GM21717 (cell line): ENCODE measurements at regions not wholly inside any gene's neighbourhood (a gene's known extent, or its start where the extent isn't known, plus 50 kb on each side); places are given as distances from the start of the nearest gene placed in this dataset.
"Not testable (repeated sequence)": the region's sequence is repeated elsewhere in the genome, so short reads cannot be mapped to it uniquely, and the experiment has no call there.

Experiments
- ATAC-seq: cut with Tn5 transposase; IDR thresholded peaks from one replicate; pipeline ENCODE4 v1.9.1; 2021; ENCODE audit warnings: mild to moderate bottlenecking, moderate library complexity; ENCODE audit not compliant: unreplicated experiment

DNA sequence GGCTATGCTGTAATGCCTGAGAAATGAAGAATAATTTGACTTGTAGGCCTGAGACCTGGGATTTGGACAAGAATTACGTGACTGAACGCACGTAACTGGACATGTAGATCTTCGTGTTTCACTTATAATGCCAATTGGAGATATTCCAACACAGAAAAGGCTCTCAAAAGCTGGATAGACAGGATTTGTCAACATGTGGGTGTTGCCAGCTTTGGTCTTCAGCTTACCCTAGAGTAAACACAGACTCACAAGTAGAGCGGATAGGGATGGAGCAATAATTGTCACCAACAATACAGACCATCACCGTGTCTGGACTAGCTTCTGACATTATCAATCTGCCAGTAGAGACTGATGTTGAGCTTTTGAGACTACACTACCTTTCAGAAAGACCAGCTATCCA lies 1511.0 kb upstream of the ADGRL3 start:
- ATAC-seq = no peak

DNA sequence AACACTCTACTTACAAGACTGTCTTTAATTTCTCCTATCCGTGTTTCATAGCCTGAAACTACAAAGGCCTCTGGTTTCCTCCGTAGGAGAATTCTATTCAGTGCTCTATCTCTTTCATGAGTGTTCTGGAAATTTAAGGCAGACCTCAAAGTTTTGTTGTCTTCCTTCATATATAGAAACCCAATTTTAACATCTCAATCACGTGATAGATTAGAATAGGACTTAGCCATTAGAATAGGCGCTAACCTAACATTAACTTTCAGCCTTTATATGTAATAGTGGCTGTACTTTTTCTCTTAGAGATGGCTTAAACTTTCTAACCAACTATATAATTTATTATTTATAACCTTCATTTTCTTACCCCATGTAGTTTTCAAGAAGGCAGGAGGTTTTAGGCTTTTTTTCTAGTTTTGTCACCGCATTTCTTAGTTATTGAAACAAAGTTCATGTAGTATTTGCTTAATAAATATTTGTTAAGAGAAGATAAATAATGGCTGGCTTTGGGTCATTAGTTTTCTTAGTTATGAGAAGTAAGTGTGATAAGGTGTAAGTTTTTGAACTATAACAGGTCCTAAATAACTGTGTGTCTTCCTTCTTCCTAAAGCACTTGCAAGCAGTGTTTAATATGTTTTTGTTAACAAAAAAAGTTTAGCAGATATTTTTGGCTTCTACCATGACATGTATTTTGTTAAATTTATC lies 1504.6 kb upstream of the ADGRL3 start:
- ATAC-seq = no peak

DNA sequence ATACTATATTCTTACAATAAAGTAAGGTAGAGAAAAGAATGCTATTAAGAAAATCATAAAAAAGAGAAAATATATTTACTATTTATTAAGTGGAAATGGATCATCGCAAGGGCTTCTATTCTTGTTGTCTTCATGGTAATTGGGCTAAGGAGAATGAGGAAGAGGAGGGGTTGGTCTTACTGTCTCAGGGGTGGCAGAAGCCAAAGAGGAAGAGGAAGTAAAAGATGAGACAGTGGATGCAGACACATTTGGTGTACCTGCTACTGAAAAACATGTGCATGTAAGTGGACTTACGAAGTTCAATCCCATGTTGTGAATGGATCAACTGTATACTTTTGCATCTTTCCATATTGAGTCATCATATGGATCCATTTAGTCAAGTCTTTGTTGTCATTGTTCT lies 1502.1 kb upstream of the ADGRL3 start:
- ATAC-seq = no peak

DNA sequence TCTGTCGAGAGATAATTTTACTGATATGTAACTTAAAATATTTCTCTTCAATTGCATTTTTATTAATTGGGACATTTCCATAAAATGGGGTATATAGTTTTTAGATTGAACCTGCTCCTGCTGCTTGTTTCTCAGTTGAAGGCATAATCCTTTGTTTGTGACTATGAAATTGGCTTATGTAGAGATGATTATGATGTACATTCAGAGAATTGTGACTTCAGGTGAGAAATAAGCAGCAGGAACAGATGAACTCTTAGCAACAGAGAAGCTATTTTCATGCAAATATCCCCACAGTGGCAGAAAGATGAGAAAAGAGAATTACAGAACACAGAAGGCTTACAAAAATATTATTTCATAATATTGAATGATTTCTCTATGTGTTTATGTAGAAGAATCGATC lies 1499.5 kb upstream of the ADGRL3 start:
- ATAC-seq = no peak

DNA sequence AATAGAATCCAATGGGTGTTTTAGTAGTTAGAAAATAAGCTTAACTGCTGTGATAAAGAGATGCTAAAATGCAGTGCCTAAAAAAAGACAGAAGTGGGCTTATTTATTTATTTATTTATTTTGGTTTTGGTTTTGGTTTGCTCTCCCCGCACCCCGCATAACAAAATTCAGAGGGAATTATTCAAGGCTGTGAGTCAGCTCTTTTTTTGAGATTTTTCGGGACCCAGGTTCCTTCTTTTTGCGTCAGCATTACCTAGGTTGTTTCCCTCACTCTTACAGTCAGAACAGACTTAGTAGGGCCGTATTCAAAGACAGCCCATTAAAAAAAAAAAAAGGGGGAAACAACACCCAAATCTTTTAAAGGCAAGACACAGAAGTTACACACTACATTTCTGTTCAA lies 1495.5 kb upstream of the ADGRL3 start:
- no peak for ATAC-seq

DNA sequence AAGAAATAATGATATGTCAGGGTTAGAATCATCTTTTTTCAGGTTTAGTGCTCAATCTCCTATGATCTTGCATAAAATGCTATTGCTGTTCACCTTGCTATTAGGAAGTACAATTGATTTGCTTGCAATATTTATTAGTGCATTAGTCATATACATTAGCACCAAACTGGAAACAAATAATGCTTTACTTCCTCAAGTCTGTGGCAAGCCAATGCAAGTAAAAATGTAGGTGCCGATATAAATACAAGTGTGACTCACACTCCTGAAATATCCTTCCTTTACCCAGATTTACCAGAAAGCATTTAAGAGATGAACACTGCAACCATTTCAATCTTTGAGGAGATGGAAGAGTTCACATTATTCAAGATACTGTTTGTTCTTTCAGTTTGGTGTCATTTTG lies 1487.7 kb upstream of the ADGRL3 start:
- ATAC-seq = no peak

DNA sequence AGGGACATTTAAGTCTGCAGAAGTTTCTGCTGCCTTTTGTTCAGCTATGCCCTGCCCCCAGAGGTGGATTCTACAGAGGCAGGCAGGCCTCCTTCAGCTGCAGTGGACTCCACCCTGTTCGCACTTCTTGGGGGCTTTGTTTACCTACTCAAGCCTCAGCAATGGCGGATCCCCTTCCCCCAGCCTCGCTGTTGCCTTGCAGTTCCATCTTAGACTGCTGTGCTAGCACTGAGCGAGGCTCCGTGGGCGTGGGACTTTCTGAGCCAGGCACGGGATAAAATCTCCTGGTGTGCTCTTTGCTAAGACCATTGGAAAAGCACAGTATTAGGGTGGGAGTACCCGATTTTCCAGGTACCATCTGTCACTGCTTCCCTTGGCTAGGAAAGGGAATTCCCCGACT lies 1475.8 kb upstream of the ADGRL3 start:
- not testable (repeated sequence) for ATAC-seq

DNA sequence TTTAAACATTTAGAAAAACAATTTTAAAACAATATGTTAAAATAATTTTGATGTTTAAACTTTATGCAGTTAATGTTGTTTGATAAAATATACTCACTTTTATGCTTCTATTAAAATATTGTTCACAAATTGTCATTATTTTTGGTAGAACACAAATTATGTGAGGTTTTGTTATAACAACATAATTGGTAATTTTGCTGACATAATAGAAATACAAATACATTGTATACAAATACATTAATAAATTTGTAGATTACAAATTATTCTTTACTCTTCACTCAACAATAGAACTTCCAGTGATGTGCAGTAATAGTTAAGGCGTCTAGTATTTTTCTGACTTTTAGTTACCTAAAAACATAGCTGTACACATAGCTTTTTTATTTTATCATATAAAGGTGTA lies 1472.4 kb upstream of the ADGRL3 start:
- no peak for ATAC-seq

DNA sequence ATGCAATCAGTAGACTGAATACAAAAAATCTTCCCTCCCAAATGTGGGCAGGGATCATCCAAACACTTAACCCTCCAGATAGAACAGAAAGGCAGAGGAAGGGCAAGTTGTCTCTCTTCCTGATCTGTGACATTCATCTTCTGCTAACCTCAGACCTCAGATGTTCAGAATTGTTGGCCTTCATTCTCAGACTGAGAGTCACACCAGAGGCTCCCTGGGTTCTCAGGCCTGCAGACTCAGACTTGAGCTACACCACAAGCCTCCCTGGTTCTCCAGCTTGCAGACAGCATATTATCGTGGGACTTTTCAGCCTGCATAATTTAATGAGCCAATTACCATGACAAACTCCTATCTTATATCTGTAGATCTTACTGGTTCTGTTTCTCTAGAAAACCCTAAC lies 1471.6 kb upstream of the ADGRL3 start:
- ATAC-seq = no peak

DNA sequence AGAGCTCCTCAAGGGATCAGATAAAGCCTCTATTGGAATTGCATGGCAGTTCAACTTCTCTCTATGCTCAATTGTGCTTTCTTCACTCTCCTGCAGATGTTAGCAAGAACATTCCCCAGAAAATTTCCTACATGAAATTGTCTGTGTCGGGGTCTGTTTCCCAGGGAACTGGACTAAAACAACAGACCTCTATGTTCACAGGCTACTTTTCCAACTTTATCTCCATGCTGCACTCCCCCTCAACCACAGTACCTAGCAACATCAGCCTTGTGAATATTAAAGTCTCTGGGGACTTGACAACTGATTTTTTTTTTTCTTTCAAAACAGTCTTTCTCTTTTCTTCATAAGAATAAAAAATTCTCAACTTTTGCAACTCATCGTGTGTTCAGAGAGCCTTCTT lies 1470.8 kb upstream of the ADGRL3 start:
- no peak for ATAC-seq

DNA sequence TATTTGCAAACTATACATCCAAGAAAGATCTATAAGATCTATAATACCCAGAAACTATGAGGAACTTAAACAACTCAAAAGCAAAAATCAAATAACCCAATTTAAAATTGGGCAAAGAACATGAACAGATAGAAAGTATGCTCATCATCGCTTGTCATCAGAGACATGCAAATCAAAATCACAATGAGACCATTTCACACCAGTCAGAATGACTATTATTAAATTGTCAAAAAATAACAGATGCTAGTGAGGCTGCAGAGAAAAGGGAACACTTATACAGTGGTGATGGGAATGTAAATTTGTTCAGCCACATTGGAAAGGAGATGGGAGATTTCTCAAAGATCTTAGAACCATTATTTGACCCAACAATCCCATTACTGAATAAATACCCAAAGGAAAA lies 1451.7 kb upstream of the ADGRL3 start:
- ATAC-seq = no peak

DNA sequence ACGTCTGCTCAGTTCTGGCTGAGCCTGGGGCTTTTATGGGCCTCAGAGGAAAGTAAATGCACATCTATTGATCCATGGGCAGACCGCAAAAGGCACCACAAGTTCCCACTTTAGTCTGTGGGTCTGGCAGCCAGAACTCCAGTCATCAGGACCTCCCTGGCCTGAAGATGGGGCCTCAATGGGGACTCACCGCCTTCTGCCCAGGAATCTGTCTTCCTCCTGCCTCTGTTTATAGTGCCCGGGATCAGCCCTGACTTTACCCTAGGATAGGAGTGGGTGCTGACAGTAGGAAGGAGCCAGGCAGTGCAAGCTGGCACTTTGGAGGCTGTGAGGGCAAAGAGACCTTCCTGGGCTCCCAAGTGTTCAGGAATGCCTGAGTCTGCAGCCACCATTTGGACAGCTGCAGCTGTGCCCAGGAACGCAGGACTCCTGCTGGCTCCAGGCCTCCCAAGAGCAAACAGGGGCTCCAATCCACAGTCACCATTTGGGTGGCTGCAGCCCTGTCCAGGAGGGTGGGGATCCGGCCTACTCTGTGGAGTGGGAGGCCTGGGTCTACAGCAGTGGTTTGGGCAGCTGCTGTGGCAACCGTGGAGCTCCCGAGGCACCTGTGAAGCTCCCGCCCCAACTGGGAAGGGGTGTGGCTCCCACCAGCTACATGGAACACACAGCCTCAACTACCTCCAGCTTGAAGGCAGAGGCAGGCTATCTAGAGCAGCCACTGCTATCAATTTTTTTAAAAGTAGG lies 1440.9 kb upstream of the ADGRL3 start:
- no peak for ATAC-seq

DNA sequence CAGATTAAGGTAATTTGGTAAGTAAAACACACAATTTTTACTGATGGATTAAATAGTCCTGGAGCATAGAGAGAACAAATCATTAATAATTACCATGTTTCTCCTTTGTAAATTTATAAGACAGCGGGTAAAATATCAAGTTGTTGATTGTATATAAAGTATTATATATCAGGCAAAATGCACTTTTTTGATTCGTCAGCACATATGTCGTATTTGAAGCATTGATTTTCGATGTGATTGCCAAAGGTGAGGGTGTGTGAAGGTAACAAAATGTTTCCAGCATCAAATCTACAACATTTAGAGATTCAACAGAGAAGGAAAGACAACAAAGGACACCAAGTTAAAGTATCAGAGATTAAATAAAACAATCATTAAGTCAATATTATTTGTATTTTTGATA lies 1437.8 kb upstream of the ADGRL3 start:
- no peak for ATAC-seq

DNA sequence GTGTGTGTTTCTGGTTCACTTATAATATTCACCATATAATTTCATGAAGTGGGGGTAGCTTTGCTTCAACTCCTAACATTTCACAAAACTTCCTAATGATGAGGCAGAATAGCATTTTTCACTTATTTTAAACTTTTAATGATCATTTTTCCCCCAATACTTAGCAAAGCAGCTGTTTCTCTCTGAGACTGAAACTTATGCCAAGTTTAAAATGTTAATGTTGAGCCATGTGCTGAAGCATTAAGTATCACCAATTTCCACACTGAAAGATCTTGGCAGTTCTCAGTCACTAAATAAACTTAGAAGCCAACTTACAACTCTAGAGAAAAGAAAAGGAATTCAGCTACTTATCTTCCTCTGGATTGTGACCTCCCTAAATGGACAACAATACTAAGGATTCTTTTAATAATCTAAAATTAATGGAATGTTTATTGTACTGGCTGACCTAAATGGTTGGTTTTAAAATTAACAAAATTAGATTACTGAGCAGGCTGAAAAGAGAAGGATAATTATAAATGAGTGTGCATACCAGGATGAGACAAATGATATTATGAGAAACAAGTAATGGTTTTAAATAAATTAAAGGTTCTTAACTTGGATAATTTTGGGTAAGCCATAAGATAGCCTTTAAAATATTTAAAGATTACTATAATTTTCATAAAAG lies 1429.4 kb upstream of the ADGRL3 start:
- no peak for ATAC-seq

DNA sequence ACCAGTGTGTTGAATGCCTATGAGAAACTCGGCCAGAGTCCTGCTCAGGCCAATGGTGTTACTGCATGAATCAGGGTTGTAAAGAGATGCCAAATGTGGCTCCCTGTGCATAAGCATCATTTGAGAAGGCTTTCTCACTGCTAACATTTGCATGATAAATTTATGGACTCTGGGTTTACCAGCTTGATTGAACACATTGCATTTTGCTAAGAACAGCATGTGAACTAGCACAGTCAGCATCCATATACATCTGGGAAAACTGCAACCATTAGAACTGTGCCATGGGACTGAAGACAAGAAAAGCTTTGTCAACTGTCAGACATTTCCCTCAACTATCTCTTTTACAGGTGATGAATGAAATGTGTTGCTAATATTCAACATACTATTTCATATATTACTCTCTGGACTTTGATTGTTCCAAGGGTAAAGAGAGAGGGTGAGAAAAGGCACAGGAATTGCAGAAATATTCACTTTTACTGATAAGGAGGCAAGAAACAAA lies 1427.4 kb upstream of the ADGRL3 start:
- no peak for ATAC-seq

DNA sequence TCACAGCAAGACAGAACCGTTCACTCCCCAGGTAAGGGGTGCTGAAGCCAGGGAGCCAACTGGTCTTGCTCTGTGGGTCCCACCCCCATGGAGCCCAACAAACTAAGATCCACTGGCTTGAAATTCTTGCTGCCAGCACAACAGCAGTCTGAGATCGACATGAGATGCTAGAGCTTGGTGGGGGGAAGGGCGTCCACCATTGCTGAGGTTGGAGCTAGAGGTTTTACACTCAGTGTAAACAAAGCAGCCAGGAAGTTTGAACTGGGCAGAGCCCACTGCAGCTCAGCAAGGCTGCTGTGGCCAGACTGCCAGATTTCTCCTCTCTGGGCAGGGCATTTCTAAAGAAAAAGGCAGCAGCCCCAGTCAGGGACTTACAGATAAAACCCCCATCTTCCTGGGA lies 1419.9 kb upstream of the ADGRL3 start:
- ATAC-seq = not testable (repeated sequence)

DNA sequence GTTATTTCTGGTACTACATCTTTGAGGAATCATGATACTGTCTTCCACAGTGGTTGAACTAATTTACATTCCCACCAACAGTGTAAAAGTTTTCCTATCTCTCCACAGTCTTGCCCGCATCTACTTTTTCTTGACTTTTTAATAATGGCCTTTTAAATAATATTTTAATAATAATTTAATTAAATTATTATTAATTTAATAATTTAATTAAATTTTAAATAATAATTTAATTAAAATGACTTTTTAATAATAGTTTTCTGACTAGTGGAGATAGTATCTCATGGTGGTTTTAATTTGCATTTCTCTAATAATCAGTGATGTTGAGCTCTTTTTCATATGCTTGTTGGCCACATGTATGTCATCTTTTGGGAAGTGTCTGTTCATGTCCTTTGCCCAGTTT lies 1395.0 kb upstream of the ADGRL3 start:
- ATAC-seq = no peak

DNA sequence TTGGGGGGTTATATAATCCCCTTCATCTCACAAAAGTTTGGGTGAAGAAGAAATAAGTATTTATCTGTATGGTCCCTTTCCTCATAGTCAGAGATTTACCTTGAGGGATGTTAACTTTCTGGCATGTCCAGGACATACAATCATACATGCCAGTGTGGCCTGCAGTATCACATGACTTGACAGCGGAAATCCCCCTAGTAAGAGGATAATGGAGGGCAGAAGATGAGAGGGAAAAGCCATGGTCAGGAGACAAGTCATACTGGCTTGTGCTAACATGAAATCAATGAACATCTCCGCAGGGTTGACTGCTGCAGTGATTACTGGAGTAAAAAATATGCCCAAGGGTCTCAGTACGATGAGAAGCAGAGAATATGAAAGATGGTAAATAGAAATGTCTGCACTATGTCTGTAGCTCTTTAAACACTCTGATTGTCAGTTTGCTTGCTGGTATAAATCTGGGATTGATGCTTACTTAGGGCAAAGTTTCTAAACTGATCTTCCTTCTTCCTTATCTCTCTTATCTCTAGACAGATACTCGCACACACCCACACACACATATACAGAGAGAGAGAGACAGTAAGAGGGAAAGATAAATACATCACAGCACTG lies 1385.6 kb upstream of the ADGRL3 start:
- ATAC-seq = no peak

DNA sequence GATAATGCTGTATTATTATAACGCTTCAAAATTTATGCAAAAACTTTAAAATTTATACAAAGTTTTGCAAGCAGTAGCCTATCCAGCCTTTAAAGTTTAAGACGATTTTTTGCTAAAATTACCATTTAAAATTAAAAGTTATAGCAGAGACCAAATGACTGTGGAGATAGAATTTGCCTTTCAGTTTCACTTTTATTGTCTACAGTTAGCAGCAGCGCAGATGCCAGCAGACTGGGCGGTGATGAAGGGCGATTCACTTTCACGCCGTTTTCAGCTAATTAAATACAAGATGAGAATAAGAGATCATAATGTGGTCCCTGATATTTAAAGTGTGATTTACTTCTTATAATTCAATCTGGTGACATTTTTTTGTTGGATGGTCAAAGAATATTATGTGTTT lies 1381.5 kb upstream of the ADGRL3 start:
- ATAC-seq = peak; percentile 96

DNA sequence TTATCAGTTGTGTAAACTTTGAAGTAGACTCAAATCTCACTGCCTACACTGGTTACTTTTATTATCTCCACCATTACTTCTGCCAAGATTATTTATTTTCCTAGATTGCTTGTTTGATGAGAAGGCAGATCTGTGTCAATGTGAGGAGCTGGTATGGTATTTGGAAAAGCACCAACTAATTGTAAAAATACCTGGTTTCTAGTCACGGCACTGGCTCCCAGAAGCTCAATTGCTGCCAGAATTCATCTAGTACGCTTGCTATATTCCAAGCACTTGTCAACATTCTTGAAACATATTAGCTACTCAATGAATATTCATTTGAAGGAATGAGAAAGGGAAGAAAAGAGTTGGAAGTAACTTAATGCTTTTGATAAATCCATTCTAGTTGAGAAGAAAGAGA lies 1376.8 kb upstream of the ADGRL3 start:
- ATAC-seq = no peak

DNA sequence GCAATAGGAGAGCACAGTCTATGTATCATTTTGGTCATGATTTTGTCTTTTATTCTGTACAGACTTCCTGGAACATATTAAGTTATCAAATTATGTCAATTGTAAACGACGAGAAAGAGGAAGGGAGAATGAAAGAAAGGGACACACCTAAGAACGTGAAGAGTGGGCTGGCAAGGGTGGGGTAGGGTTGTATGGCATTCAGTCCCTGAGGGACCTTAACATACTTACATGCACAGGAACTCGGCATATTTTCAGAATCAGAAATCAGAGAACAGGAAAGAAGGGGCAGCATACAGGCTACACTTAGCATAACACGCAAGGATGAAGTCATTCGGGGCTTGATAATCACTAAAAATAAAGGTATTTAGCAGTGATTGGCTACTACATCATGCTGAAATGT lies 1375.0 kb upstream of the ADGRL3 start:
- ATAC-seq = no peak

DNA sequence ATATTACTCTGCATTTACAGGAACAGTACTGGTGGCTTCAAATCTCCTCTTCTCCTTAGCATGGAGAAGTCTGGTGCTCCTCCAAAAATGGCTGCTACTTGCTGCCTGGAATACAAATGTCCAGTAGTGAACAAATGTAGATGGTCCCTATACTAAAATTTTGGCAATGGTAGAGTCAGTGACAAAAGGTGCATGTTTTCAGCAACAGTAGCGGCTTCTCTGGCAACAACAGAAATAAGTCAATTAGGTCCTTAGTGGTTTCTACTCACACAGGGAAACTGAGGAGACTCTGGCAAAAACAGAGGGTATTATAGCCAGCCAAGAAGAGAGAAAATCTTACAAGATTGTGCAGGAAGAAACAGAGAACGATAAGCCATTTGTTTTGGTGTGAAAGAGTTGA lies 1368.4 kb upstream of the ADGRL3 start:
- no peak for ATAC-seq
